ENCODE measurements at regions not wholly inside any gene's neighbourhood (a gene's known extent, or its start where the extent isn't known, plus 50 kb on each side); places are given as distances from the start of the nearest gene placed in this dataset.

DNA sequence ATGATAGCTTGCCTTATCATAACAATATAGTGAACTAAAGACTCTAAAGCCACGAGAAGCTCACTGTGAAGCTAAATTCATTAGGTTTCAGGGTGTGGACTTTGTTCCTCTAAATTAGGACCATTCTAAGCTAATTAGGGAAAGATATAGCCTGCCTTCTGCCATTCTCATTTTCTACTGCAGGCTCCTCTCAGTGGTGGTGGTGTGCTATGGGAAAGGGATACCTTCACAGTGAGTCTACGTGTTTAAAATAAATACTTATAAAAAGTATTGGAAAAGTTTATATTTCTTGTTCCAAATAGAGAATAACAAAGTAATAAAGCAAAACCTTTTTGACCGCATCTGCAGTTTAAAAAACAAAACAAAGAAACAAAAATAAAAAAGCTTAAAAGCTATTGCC, 327.7 kb downstream of the PAPSS1 start:
- TF ChIP-seq, protein P1, sequence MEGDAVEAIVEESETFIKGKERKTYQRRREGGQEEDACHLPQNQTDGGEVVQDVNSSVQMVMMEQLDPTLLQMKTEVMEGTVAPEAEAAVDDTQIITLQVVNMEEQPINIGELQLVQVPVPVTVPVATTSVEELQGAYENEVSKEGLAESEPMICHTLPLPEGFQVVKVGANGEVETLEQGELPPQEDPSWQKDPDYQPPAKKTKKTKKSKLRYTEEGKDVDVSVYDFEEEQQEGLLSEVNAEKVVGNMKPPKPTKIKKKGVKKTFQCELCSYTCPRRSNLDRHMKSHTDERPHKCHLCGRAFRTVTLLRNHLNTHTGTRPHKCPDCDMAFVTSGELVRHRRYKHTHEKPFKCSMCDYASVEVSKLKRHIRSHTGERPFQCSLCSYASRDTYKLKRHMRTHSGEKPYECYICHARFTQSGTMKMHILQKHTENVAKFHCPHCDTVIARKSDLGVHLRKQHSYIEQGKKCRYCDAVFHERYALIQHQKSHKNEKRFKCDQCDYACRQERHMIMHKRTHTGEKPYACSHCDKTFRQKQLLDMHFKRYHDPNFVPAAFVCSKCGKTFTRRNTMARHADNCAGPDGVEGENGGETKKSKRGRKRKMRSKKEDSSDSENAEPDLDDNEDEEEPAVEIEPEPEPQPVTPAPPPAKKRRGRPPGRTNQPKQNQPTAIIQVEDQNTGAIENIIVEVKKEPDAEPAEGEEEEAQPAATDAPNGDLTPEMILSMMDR (IDR thresholded peaks at IDR 0.05) = no peak
- TF ChIP-seq POLR2A (IDR thresholded peaks at IDR 0.05) = no peak
- TF ChIP-seq EP300 (IDR thresholded peaks at IDR 0.05) = no peak
- no peak for TF ChIP-seq POLR2AphosphoS5 (IDR thresholded peaks at IDR 0.05)
